Colonic mucosa (tissue), 4 donors: ENCODE measurements at regions not wholly inside any gene's neighbourhood (a gene's known extent, or its start where the extent isn't known, plus 50 kb on each side); places are given as distances from the start of the nearest gene placed in this dataset.
"Not testable (repeated sequence)": the region's sequence is repeated elsewhere in the genome, so short reads cannot be mapped to it uniquely, and the experiment has no call there.

Experiments
- DNase-seq: peaks from one replicate; pipeline ENCODE4 v3.0.0-alpha.2; 2020
- H3K27ac ChIP-seq: fragments of 200-600 bp; one replicate; pipeline ENCODE4 v1.8.0; 2021
- H3K27me3 ChIP-seq: fragments of 200-600 bp; one replicate; pipeline ENCODE4 v1.8.0; 2021
- H3K36me3 ChIP-seq: fragments of 200-600 bp; one replicate; pipeline ENCODE4 v1.8.0; 2021
- H3K4me1 ChIP-seq: fragments of 200-600 bp; one replicate; pipeline ENCODE4 v1.8.0; 2021; ENCODE audit warnings: mild to moderate bottlenecking
- H3K4me3 ChIP-seq: fragments of 200-600 bp; one replicate; pipeline ENCODE4 v1.8.0; 2021
- H3K9ac ChIP-seq, 2 donors: one replicate each; pipeline ENCODE4 v1.7.0; 2013; ENCODE audit warnings: control low read depth in 2 of 2, low read depth in 2 of 2, low read length in 2 of 2
- H3K9me3 ChIP-seq: fragments of 200-600 bp; one replicate; pipeline ENCODE4 v1.8.0; 2021
- CTCF ChIP-seq: fragments of 200-600 bp; IDR thresholded peaks from one replicate; pipeline ENCODE4 v1.8.0; 2022; ENCODE audit warnings: antibody characterized with exemption, mild to moderate bottlenecking
- intact Hi-C: fragments of 100-400 bp; cut with DNase I; formaldehyde crosslinking; loops from one replicate; pipeline ENCODE4 v1.14.1; 2022
- donor health status: healthy.
- donor health status: DM: no; HTN: no; CAD: no.
- donor health status: DM: no; HTN: no; CAD: no.

- no peak for DNase-seq
- intact Hi-C loops: no loop called here
- H3K9ac ChIP-seq: no peak overlapping the region
- no peaks in the 10 kb centered on the region for H3K4me1 ChIP-seq
- TF ChIP-seq CTCF: no peak
- no peaks in the 10 kb centered on the region for H3K27me3 ChIP-seq
- H3K4me3 ChIP-seq: no peak overlapping the region
- no peaks in the 10 kb centered on the region for H3K9me3 ChIP-seq
- H3K27ac ChIP-seq: no peak overlapping the region
- no peaks in the 10 kb centered on the region for H3K36me3 ChIP-seq
Observed at GRCh38 chr4:180350901-180351300, 1892.3 kb upstream of the TENM3 start.

GRCh38 chr4:180356766-180357165, 1886.4 kb upstream of the TENM3 start:
- Histone ChIP-seq H3K9ac (no peak overlapping the region), H3K27ac (no peak overlapping the region), H3K27me3 (no peaks in the 10 kb centered on the region), H3K9me3 (no peaks in the 10 kb centered on the region), H3K4me3 (no peak overlapping the region), H3K36me3 (no peaks in the 10 kb centered on the region), H3K4me1 (no peaks in the 10 kb centered on the region)
- intact Hi-C loops: no loop called here
- TF ChIP-seq CTCF: no peak
- DNase-seq: no peak

- H3K9me3 ChIP-seq, H3K27me3 ChIP-seq, H3K9ac ChIP-seq, H3K4me1 ChIP-seq, H3K36me3 ChIP-seq, H3K27ac ChIP-seq, H3K4me3 ChIP-seq, DNase-seq, intact Hi-C loops: not testable (repeated sequence)
Observed at GRCh38 chr4:180360113-180360512, 1883.1 kb upstream of the TENM3 start.

- no peak for DNase-seq
- no peaks in the 10 kb centered on the region for H3K27me3 ChIP-seq
- TF ChIP-seq CTCF: no peak
- H3K9me3 ChIP-seq: no peaks in the 10 kb centered on the region
- intact Hi-C loops: no loop called here
- H3K9ac ChIP-seq: no peak overlapping the region
- H3K4me1 ChIP-seq: no peaks in the 10 kb centered on the region
- no peaks in the 10 kb centered on the region for H3K36me3 ChIP-seq
- no peak overlapping the region for H3K27ac ChIP-seq
- H3K4me3 ChIP-seq: no peak overlapping the region
Observed at GRCh38 chr4:180363815-180364214, 1879.4 kb upstream of the TENM3 start.

GRCh38 chr4:180372691-180373090, 1870.5 kb upstream of the TENM3 start:
- no peak overlapping the region for H3K9ac ChIP-seq
- TF ChIP-seq CTCF: no peak
- H3K27me3 ChIP-seq: no peaks in the 10 kb centered on the region
- H3K4me3 ChIP-seq: no peak overlapping the region
- no peaks in the 10 kb centered on the region for H3K9me3 ChIP-seq
- H3K27ac ChIP-seq: no peak overlapping the region
- no peaks in the 10 kb centered on the region for H3K36me3 ChIP-seq
- no peak for DNase-seq
- no peaks in the 10 kb centered on the region for H3K4me1 ChIP-seq
- intact Hi-C loops: no loop called here

GRCh38 chr4:180377741-180378140, 1865.5 kb upstream of the TENM3 start:
- intact Hi-C loops: no loop called here
- Histone ChIP-seq H3K9ac (no peak overlapping the region), H3K27me3 (no peaks in the 10 kb centered on the region), H3K4me3 (no peak overlapping the region), H3K9me3 (no peaks in the 10 kb centered on the region), H3K4me1 (no peaks in the 10 kb centered on the region), H3K36me3 (no peaks in the 10 kb centered on the region), H3K27ac (no peak overlapping the region)
- no peak for TF ChIP-seq CTCF
- no peak for DNase-seq
